ENCODE measurements at regions not wholly inside any gene's neighbourhood (a gene's known extent, or its start where the extent isn't known, plus 50 kb on each side); places are given as distances from the start of the nearest gene placed in this dataset.

DNA sequence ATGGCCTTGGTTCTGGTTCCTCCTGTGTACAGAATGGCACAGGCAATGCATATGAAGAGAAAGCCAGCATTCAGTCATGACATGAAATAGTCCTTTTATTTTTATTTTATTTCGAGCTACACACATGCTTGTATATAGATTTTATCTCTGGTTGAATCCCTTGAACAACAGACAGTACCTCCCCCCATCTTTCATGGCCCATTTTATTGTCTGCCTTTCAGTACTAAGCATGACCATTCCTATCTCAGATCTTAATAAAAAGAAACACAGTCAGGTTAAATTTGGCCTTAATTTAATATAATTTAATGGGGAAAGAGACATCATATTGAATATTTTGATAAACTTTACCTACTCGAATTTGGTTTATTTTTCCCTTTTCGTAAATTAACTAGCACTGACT is 76.4 kb upstream of the VANGL1 start:
- DNase-seq (ENCODE audit: low spot score), result no peak
- Histone ChIP-seq H3K9me3 (peaks cover 6% of the 10 kb centered on the region), H3K4me3 (no peak overlapping the region), H3K27me3 (replicated peaks; ENCODE audit: insufficient read depth) (no peaks in the 10 kb centered on the region), H3K36me3 (no peaks in the 10 kb centered on the region), H3K27ac (no peak overlapping the region), H3K4me1 (ENCODE audit: control insufficient read depth in 1 of 2, low read depth in 2 of 2) (no peaks in the 10 kb centered on the region)
- TF ChIP-seq, protein P1, sequence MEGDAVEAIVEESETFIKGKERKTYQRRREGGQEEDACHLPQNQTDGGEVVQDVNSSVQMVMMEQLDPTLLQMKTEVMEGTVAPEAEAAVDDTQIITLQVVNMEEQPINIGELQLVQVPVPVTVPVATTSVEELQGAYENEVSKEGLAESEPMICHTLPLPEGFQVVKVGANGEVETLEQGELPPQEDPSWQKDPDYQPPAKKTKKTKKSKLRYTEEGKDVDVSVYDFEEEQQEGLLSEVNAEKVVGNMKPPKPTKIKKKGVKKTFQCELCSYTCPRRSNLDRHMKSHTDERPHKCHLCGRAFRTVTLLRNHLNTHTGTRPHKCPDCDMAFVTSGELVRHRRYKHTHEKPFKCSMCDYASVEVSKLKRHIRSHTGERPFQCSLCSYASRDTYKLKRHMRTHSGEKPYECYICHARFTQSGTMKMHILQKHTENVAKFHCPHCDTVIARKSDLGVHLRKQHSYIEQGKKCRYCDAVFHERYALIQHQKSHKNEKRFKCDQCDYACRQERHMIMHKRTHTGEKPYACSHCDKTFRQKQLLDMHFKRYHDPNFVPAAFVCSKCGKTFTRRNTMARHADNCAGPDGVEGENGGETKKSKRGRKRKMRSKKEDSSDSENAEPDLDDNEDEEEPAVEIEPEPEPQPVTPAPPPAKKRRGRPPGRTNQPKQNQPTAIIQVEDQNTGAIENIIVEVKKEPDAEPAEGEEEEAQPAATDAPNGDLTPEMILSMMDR (IDR thresholded peaks at IDR 0.05), result no peak
- ATAC-seq (ENCODE audit: insufficient number of reproducible peaks, low FRiP score, low read depth), result no peak

DNA sequence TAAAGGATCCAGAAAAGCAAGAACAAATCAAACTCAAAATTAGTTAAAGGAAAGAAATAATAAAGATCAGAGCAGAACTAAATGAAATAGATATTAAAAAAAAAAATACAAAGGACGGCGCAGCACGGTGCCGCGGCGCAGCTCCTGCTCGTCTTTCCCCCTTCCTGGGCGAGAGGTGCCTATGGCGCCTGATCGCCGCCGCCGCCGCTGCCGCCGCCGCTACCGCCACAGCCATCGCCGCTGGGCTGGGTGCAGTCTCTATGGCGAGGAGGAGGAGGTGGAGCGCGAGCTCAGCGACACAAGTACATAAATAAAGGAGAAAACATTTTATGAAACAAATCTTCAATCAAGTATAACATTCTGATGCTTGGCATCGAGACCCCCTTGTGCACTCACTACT is 77.6 kb upstream of the VANGL1 start:
- Histone ChIP-seq H3K27me3 (replicated peaks; ENCODE audit: insufficient read depth) (no peaks in the 10 kb centered on the region), H3K36me3 (no peaks in the 10 kb centered on the region), H3K4me3 (no peak overlapping the region), H3K27ac (no peak overlapping the region), H3K4me1 (ENCODE audit: control insufficient read depth in 1 of 2, low read depth in 2 of 2) (no peaks in the 10 kb centered on the region), H3K9me3 (peaks cover 6% of the 10 kb centered on the region)
- TF ChIP-seq, protein P1 (IDR thresholded peaks at IDR 0.05), result no peak
- no peak for DNase-seq (ENCODE audit: low spot score)
- no peak for ATAC-seq (ENCODE audit: insufficient number of reproducible peaks, low FRiP score, low read depth)

DNA sequence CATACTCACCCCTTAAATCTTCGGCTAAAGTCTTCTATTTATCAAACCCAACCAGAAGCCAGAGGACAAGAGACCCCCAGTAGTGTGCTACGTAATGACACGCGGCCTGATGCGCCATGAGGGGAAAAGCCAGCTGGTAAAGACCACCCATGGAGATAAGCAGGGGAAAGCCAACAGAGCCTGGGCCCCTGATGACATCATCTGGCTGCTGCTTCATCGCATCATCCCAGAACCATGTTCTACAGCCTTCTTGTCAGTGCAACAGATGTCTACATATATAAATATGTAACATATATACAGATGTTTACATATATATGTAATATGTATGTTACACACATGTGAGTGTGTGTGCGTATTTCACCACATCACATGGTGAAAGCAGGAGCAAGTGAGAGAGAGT is 81.7 kb upstream of the VANGL1 start:
- Histone ChIP-seq H3K27me3 (replicated peaks; ENCODE audit: insufficient read depth) (no peaks in the 10 kb centered on the region), H3K36me3 (no peaks in the 10 kb centered on the region), H3K4me3 (no peak overlapping the region), H3K4me1 (ENCODE audit: control insufficient read depth in 1 of 2, low read depth in 2 of 2) (no peaks in the 10 kb centered on the region), H3K27ac (no peak overlapping the region), H3K9me3 (no peaks in the 10 kb centered on the region)
- DNase-seq (ENCODE audit: low spot score), result no peak
- TF ChIP-seq, protein P1 (IDR thresholded peaks at IDR 0.05), result no peak
- no peak for ATAC-seq (ENCODE audit: insufficient number of reproducible peaks, low FRiP score, low read depth)

DNA sequence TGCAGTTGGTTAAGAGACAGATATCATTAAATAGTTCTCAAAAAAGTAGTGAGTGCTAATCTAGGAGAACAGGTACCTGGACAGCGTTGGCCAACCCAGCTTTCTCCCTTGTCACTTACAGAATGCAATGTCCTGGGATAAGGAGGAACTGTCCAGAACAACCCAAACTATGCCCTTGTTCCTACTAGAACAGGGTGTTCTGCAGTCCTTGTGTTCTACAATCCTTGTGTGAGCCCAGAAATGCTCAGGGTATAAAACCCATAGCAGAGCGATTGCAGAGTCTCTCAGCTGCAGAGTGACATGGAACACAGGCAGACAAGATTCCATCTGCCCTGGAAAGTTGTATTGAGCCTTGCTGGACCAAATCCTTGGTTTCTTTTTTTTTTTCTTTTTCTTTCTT is 83.5 kb upstream of the VANGL1 start:
- Histone ChIP-seq H3K27me3 (replicated peaks; ENCODE audit: insufficient read depth) (no peaks in the 10 kb centered on the region), H3K4me3 (no peak overlapping the region), H3K36me3 (no peaks in the 10 kb centered on the region), H3K9me3 (no peaks in the 10 kb centered on the region), H3K27ac (no peak overlapping the region), H3K4me1 (ENCODE audit: control insufficient read depth in 1 of 2, low read depth in 2 of 2) (no peaks in the 10 kb centered on the region)
- DNase-seq (ENCODE audit: low spot score), result no peak
- TF ChIP-seq, protein P1 (IDR thresholded peaks at IDR 0.05), result no peak
- ATAC-seq (ENCODE audit: insufficient number of reproducible peaks, low FRiP score, low read depth), result no peak

DNA sequence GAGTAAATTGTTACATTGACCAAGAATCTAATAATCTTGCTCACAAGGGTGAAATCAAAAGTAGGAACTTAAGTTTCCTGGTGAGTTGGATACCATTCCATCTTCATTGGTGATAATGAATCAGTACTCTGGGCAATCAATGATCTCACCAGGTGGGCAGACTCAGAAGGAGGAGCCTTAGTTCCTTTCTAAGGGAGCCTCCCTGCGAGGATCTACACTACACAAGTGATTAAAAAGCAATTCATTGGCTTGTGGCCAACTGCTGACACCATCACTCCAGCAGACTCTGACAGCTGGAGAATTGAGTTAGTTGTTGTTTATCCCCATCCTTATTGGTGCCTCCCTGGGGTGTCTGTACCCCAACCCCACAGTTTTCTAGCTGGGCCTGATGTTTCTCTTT is 84.1 kb upstream of the VANGL1 start:
- Histone ChIP-seq H3K27ac (no peak overlapping the region), H3K4me1 (ENCODE audit: control insufficient read depth in 1 of 2, low read depth in 2 of 2) (no peaks in the 10 kb centered on the region), H3K36me3 (no peaks in the 10 kb centered on the region), H3K27me3 (replicated peaks; ENCODE audit: insufficient read depth) (no peaks in the 10 kb centered on the region), H3K4me3 (no peak overlapping the region), H3K9me3 (no peaks in the 10 kb centered on the region)
- ATAC-seq (ENCODE audit: insufficient number of reproducible peaks, low FRiP score, low read depth) (no peak), DNase-seq (ENCODE audit: low spot score) (no peak)
- TF ChIP-seq, protein P1 (IDR thresholded peaks at IDR 0.05), result no peak

Data from thoracic aorta (tissue), 2 donors.